GM18907 (cell line): ENCODE measurements at regions not wholly inside any gene's neighbourhood (a gene's known extent, or its start where the extent isn't known, plus 50 kb on each side); places are given as distances from the start of the nearest gene placed in this dataset.

Experiments used
- ATAC-seq: cut with Tn5 transposase; IDR thresholded peaks from one replicate; pipeline ENCODE4 v1.9.1; 2021; ENCODE audit warnings: mild to moderate bottlenecking, moderate library complexity; ENCODE audit not compliant: unreplicated experiment

- no peak for ATAC-seq
Observed at GRCh38 chr4:138758876-138759553, 256.6 kb upstream of the NOCT start.

GRCh38 chr4:138758196-138758595, 257.4 kb upstream of the NOCT start:
- no peak for ATAC-seq

- no peak for ATAC-seq
Observed at GRCh38 chr4:138757432-138757831, 258.1 kb upstream of the NOCT start.

GRCh38 chr4:138756519-138756918, 259.1 kb upstream of the NOCT start:
- no peak for ATAC-seq

GRCh38 chr4:138751309-138751708, 264.3 kb upstream of the NOCT start:
- ATAC-seq = no peak

GRCh38 chr4:138749303-138749702, 266.3 kb upstream of the NOCT start:
- no peak for ATAC-seq

- no peak for ATAC-seq
Observed at GRCh38 chr4:138741766-138742377, 273.7 kb upstream of the NOCT start.

GRCh38 chr4:138740816-138741745, 274.5 kb upstream of the NOCT start:
- no peak for ATAC-seq

- ATAC-seq = no peak
Observed at GRCh38 chr4:138736362-138736761, 279.2 kb upstream of the NOCT start.

- ATAC-seq = no peak
Observed at GRCh38 chr4:138734746-138735145, 280.8 kb upstream of the NOCT start.

GRCh38 chr4:138728566-138728965, 287.0 kb upstream of the NOCT start:
- ATAC-seq = no peak

- ATAC-seq = no peak
Observed at GRCh38 chr4:138727731-138728130, 287.9 kb upstream of the NOCT start.

- ATAC-seq = no peak
Observed at GRCh38 chr4:138724530-138724929, 291.1 kb upstream of the NOCT start.

GRCh38 chr4:138716559-138717335, 298.8 kb upstream of the NOCT start:
- ATAC-seq = no peak

- ATAC-seq = no peak
Observed at GRCh38 chr4:138710297-138710696, 305.3 kb upstream of the NOCT start.

GRCh38 chr4:138709859-138710258, 305.7 kb upstream of the NOCT start:
- no peak for ATAC-seq

- ATAC-seq = no peak
Observed at GRCh38 chr4:138707746-138708677, 307.6 kb upstream of the NOCT start.

GRCh38 chr4:138706201-138706600, 309.4 kb upstream of the NOCT start:
- ATAC-seq = no peak

- no peak for ATAC-seq
Observed at GRCh38 chr4:138702190-138702824, 313.3 kb upstream of the NOCT start.
